Stimulated activated effector memory CD8-positive, alpha-beta T cell treated with anti-CD3 and anti-CD28 coated beads, Interleukin-12 subunit alpha, Interleukin-12 subunit beta, amount 100 ng/mL, for 72 hours (primary cell): ENCODE measurements at regions not wholly inside any gene's neighbourhood (a gene's known extent, or its start where the extent isn't known, plus 50 kb on each side); places are given as distances from the start of the nearest gene placed in this dataset.

ENCODE experiments used
- ATAC-seq: fragments of 150-1000 bp; cut with Tn5 transposase; 2 replicates; pipeline ENCODE4 v1.10.0; 2021
- DNase-seq, 2 donors: peaks; one replicate each; pipeline ENCODE4 v3.0.0; 2021 to 2022; ENCODE audit warnings: low spot score in 2 of 2
- H3K27ac Mint-ChIP-seq: one replicate; pipeline ENCODE4 v1.8.0; 2022; ENCODE audit warnings: mild to moderate bottlenecking, mixed read lengths
- H3K36me3 Mint-ChIP-seq: one replicate; pipeline ENCODE4 v1.8.0; 2022; ENCODE audit warnings: mild to moderate bottlenecking, mixed read lengths
- H3K4me1 Mint-ChIP-seq: one replicate; pipeline ENCODE4 v1.8.0; 2022; ENCODE audit warnings: mixed read lengths
- H3K4me3 Mint-ChIP-seq: one replicate; pipeline ENCODE4 v1.8.0; 2022; ENCODE audit warnings: mild to moderate bottlenecking, mixed read lengths
- H3K9me3 Mint-ChIP-seq: one replicate; pipeline ENCODE4 v1.8.0; 2022; ENCODE audit warnings: mixed read lengths

DNA sequence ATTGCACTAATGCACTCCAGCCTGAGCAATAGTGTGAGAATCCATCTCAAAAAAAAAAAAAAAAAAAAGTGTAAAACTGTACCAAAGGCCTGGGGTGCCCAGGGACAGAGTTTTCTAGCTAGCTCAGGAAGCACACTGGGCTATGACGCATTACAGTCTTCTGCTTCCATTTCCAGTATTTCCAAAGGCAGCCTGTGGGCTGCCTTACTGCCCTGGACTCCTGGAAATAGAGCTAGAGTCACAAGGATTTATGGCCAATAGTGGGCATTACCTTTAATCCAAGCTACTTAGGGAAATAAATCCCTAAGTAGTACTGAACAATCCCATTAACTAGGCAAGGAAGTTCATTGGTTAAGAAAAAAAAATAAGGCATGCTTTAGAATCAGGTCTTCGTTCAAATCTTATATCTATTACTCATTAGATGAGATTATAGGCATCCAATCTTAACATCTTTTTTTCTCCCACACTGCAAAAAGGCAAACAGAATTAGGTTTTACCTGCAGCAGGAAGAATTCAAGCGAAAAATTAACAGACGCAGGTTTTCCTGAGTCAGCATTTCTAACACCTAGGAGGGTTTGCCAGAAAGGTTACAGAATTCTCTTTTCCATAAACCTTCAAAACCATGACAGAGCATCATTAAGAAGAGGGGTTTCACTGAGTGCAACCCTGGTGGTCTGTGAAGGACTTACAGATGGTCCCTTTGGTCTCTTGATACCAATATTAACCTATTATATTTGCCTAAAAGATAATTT is 85.6 kb upstream of the CCDC112 start:
- no peaks in the 10 kb centered on the region for H3K9me3 Mint-ChIP-seq
- no peaks in the 10 kb centered on the region for H3K36me3 Mint-ChIP-seq
- H3K27ac Mint-ChIP-seq = no peak overlapping the region
- H3K4me3 Mint-ChIP-seq = no peak overlapping the region
- no peak for DNase-seq
- ATAC-seq = no peak
- H3K4me1 Mint-ChIP-seq = peaks cover 15% of the 10 kb centered on the region

DNA sequence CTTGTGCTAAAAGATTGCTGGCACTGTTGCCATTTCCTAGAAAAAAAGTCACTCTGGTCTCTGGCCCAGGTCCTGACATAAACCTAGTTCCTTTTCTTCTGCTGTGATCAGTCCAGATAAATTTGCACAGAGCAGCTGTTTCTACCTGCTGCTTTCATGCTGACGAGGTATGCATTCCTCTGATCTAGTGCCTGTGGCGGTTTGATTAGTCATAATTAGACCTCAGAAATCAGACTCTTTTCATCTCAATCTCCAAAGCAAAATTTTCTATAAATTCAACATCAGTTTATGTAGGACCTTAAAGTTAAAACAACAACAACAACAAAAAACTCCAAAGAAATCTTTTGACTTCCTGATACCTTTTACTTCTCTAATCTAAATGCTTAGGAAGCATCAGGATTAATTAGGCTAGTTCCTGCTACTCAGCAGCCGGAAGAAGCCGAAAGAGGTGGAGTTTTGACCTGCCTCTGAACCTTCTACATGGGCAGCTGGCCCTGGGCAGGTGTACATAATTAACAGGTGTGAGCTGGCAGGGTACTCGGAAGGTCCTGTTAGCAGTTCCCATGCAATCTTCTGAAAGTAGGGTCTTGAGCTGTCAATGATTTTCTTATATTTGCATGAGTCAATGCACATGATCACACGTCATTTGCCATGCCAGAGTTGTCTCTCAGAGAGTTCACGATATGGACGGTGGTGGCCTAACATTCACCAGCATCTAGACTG is 83.3 kb upstream of the CCDC112 start:
- peaks cover 15% of the 10 kb centered on the region for H3K4me1 Mint-ChIP-seq
- H3K27ac Mint-ChIP-seq = no peak overlapping the region
- peak; percentile 74 for ATAC-seq
- no peak overlapping the region for H3K4me3 Mint-ChIP-seq
- no peaks in the 10 kb centered on the region for H3K36me3 Mint-ChIP-seq
- DNase-seq = no peak
- no peaks in the 10 kb centered on the region for H3K9me3 Mint-ChIP-seq

DNA sequence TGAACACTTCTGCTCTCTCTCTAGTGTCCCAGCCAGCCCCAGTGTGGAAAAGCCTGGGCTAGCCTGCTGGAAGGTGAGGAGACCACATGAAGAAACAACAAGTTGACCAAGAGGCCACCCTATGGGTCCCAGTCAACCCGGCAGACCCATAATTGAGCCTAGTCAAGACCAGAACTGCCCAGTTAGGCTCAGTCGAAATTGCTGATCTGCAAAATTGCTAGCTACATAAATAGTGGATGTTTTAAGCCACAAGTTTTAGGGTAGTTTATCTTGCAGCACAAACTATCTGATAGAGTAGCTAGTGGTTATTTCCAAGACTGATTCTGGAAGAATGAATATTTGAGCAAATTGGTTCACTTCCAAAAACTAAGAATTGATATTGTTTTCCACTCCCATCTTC is 82.3 kb upstream of the CCDC112 start:
- no peak for DNase-seq
- no peaks in the 10 kb centered on the region for H3K36me3 Mint-ChIP-seq
- peaks cover 15% of the 10 kb centered on the region for H3K4me1 Mint-ChIP-seq
- no peak overlapping the region for H3K4me3 Mint-ChIP-seq
- ATAC-seq = no peak
- no peak overlapping the region for H3K27ac Mint-ChIP-seq
- H3K9me3 Mint-ChIP-seq = no peaks in the 10 kb centered on the region

DNA sequence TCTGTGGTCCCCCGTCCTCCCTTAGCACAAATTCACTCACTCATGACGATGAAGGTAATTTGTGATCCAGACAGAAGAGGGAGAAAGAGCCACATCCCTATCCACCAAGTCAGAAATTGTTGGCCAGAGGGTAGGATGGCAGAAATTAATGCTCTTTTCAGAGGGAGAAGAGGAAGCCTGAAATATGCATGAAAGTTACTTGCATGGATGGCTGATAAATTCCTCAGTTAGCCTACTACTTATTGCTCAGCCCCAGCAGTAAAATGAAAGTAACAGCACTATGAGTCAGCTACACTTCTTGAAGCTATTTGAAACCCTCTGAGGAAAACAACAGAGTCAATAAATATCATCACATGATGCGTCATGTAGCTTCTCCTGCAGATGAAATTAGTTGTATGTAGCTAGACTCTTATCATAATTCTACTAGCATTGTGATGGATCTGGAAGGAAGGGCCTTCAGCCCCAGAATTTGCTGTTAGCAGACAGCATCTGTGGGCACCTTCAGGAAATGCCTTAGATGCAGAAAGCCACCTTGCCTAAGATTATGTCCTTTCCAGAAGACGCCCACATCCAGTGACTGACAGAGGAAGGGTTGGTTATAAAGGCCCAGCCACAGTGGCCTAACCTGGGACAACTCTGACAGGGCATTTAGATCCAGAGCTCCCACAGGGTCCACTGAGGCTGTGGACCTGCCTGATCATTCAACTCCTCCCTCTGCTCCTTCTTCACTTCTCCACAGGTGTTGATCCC is 81.2 kb upstream of the CCDC112 start:
- no peaks in the 10 kb centered on the region for H3K36me3 Mint-ChIP-seq
- no peaks in the 10 kb centered on the region for H3K9me3 Mint-ChIP-seq
- H3K27ac Mint-ChIP-seq = no peak overlapping the region
- DNase-seq (no peak), ATAC-seq (peak; percentile 95)
- peaks cover 15% of the 10 kb centered on the region for H3K4me1 Mint-ChIP-seq
- H3K4me3 Mint-ChIP-seq = no peak overlapping the region

DNA sequence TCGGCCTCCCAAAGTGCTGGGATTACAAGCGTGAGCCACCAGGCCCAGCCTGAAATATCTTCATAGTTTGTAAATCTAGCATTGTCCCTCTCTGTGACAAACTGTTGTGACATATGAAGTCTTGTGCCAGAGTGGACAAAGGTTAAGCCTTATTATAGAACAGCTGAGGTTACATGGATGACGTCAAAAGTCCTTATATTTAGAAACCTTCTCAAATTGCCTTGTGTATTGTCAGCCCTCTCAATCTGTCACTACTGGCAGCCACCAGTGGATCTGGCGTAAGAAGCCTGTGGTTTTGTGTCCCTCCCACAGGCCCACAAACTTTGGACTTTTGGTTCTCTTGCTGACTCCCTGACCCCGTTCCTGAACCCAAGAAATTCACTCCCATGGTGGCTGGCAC is 79.4 kb upstream of the CCDC112 start:
- no peaks in the 10 kb centered on the region for H3K36me3 Mint-ChIP-seq
- no peak for DNase-seq
- H3K4me1 Mint-ChIP-seq = peaks cover 15% of the 10 kb centered on the region
- no peaks in the 10 kb centered on the region for H3K9me3 Mint-ChIP-seq
- H3K27ac Mint-ChIP-seq = no peak overlapping the region
- no peak for ATAC-seq
- no peak overlapping the region for H3K4me3 Mint-ChIP-seq

DNA sequence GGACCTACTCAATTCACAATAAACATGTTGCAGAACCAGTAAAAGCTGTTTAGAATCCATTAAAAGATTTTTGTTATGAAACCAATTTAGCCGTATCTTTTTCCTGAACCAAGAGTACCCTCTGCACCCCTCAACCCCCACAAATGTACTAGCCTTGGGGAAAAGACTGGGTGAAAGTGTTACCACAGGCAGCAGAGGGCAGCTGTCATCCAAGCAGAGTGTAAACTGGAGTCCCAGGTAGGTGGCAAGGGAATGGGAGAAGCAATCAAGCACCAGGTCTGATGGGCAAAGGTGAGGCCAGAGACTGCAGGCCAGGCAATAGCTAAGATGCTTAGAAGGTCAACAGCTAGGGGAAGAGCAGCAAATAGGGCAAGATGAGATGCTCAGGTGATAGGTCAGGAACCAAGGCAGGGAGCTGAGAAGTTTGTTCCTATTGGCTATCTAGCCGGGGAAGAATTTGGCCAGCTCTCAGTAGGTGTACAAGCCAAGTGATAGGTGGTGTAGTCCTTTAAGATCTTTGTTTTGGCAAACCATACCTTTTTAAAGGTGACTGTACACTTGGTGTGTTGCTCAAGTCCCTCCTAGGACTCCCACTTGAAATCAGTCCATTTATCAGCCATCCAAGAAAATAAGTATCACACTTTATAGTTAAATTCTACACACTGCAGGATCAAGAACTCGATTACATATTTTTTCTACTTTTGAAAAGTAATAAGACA is 77.8 kb upstream of the CCDC112 start:
- H3K4me3 Mint-ChIP-seq = no peak overlapping the region
- ATAC-seq (no peak), DNase-seq (no peak)
- no peaks in the 10 kb centered on the region for H3K9me3 Mint-ChIP-seq
- peaks cover 15% of the 10 kb centered on the region for H3K4me1 Mint-ChIP-seq
- H3K36me3 Mint-ChIP-seq = no peaks in the 10 kb centered on the region
- H3K27ac Mint-ChIP-seq = no peak overlapping the region

DNA sequence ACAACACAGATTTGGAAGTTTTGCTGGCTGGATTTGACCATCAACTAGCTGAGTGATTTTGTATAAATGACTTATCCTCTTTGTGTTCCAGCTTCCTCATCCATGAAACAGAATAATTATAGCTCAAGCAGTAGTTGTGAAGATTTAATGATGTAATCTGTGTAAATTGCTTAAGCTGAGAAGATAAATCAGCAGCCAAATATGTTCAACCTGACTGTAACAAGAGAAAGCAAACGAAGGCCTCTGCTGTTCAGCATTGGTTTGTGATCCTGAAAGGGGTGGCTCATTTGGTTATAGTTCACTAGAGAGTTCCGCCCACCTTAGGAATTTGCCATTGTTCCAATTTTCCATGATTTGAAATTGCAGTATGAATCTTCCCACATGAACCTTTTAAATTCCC is 75.7 kb upstream of the CCDC112 start:
- ATAC-seq = no peak
- Mint-ChIP-seq H3K36me3 (no peaks in the 10 kb centered on the region), H3K4me3 (no peak overlapping the region), H3K27ac (no peak overlapping the region), H3K4me1 (no peaks in the 10 kb centered on the region), H3K9me3 (no peaks in the 10 kb centered on the region)
- DNase-seq = no peak

DNA sequence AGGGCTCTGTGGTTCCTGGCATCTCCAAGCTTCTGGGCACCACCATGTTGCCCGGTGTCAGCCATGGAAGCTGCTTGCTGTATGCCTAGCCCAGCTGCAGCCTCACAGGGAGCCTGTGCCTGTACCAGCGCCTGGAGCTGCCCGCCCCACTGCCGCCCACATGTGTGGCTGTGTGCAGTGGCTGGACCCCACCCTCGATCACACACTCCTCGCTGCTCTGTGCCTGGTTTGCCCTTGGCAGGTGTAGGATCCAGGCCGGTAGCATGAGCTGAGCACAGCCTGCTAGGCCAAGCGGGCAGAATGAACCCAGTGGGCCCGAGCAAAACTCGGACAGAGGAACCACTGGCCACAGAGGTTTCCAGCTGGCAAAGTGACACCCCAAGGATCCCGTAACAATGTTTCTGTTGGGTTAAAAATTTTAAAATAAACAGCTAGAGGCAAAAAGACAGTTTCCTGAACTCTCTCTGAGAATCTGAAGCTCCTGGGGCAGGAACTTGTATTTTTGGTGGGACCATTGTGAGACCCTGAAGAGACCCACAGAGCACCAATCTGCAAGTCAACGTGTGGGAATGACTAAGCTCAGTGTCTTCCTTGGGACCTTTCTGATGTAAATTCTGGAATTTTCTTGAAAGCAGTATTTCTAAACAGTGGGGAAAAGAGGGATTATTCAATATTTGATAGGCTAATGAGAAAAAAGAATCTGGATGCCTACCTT is 73.1 kb upstream of the CCDC112 start:
- ATAC-seq = no peak
- H3K36me3 Mint-ChIP-seq = no peaks in the 10 kb centered on the region

DNA sequence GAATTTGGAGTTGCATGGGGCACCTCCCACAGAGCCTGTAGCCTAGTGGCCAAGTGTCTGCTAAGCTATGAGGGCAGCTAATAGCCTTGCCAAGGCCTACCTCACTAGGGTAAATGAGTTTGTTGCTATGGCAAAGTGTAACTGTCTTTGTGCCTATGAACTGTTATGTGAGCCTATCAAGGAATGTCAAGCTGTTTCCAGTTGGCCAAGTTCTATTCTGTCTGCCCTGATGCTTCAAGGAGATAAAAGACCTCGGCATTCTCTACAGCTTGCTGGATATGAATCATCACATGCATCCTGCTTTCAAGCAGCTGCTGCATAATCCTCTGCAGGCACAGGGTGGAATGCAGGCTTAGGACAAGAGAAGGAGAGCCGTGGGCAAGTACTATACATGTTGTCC is 69.8 kb upstream of the CCDC112 start:
- no peaks in the 10 kb centered on the region for H3K9me3 Mint-ChIP-seq
- H3K4me3 Mint-ChIP-seq = no peak overlapping the region
- H3K36me3 Mint-ChIP-seq = no peaks in the 10 kb centered on the region
- H3K27ac Mint-ChIP-seq = no peak overlapping the region
- DNase-seq (no peak), ATAC-seq (peak; percentile 34)
- H3K4me1 Mint-ChIP-seq = no peaks in the 10 kb centered on the region

More for the DNA sequence above, 73.1 kb upstream of the CCDC112 start:
- H3K9me3 Mint-ChIP-seq = no peaks in the 10 kb centered on the region
- H3K4me1 Mint-ChIP-seq = no peaks in the 10 kb centered on the region
- no peak overlapping the region for H3K27ac Mint-ChIP-seq
- no peak overlapping the region for H3K4me3 Mint-ChIP-seq
- no peak for DNase-seq

DNA sequence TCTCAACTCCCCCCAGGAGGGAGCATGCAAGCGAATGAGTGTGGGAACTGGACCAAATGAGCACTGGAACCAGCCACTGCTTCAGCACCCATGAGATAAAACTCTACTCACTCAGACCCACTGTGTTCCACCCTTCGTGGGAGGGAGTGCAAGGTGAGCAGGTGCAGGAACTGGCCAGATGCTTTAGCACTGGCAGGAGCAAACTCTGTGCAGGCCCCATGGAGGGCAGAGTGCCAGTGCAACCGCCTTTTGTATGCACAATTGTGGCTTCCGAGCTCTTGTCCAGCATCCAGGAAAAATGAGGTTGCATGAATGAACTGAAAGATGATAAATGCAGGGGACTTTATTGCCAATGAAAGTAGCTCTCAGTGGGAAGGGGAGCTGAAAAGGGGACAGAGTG is 67.4 kb upstream of the CCDC112 start:
- no peaks in the 10 kb centered on the region for H3K36me3 Mint-ChIP-seq
- ATAC-seq (no peak), DNase-seq (no peak)
- no peaks in the 10 kb centered on the region for H3K4me1 Mint-ChIP-seq
- H3K27ac Mint-ChIP-seq = no peak overlapping the region
- no peak overlapping the region for H3K4me3 Mint-ChIP-seq
- no peaks in the 10 kb centered on the region for H3K9me3 Mint-ChIP-seq

DNA sequence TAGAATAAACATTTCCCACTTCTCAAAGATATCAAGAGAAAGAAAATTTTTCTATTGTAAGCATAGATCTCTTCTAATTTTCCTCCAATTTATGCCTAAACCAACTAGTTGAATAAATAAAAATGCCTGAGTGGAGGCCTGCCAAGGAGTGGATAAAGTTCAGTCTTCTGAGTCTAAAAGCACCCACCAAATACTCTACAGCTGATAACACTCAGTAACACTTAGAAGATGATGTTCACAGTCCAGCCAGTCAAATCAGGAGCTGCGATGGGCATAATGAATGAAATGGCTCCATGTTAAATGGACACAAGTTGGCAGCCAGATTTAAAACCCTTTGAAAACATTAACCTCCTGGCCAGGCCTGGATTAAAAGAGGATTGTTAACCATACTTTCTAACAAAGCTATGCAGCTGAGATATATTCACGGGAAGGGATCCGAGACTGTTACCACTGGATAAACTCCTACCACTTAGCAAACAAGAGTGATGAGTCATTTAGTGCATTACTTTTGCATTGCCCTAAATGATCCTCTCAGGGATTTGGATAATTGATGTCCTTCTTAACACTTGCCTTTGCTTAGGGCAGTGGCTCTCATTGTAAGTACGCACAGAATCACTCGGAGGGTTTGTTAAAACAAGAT is 63.7 kb upstream of the CCDC112 start:
- no peak overlapping the region for H3K4me3 Mint-ChIP-seq
- no peaks in the 10 kb centered on the region for H3K36me3 Mint-ChIP-seq
- ATAC-seq (no peak), DNase-seq (no peak)
- H3K9me3 Mint-ChIP-seq = no peaks in the 10 kb centered on the region
- H3K27ac Mint-ChIP-seq = no peak overlapping the region
- no peaks in the 10 kb centered on the region for H3K4me1 Mint-ChIP-seq

DNA sequence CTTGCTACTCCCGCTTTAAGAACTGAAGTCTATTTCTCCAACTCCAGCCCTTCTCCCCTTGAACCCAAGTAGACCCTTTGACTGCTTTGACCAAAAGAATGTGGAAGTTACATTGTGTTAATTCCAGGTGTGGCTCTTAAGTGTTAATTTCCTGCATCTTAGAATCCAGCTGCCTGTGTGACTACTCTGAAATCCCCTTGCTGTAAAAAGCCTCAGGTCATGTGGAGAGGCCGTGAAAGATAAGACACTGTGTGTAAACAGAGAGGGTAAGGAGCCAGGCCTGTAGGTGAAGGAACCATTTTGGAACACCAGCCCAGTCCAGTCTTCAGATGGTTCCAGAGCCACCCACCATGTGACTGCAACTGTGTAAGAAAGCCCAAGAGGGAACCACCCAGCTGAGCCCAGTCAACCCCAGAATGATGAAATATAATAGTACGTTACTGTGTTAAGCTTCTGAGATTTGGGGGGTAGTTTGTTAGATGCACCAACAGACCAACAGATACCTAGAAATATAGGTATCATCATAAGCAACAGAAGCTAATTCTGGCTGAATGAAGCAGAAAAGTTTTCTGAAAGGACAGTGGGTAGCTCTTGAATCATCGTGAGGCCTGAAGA is 59.4 kb upstream of the CCDC112 start:
- ATAC-seq (no peak), DNase-seq (no peak)
- Mint-ChIP-seq H3K4me1 (no peaks in the 10 kb centered on the region), H3K4me3 (no peak overlapping the region), H3K36me3 (no peaks in the 10 kb centered on the region), H3K27ac (no peak overlapping the region), H3K9me3 (no peaks in the 10 kb centered on the region)

DNA sequence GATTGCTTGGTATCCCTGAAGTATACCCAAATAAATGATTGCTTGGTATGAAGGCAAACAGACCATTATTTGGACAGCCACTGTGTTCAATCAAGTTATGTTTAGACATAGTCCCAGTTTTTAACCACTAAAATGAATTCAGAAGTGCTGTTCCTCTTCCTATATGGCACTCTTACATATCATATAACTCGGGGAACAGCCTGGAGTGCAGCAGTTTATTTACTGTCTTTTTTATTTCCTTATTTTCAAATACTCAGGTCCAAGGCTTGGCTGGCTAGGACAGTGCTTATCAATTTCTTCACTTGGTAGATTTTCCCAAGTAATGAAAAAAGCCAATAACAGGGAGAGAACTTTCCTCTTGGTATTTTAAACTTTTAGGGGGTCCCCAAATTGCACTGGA is 58.6 kb upstream of the CCDC112 start:
- no peak overlapping the region for H3K4me3 Mint-ChIP-seq
- no peaks in the 10 kb centered on the region for H3K4me1 Mint-ChIP-seq
- H3K36me3 Mint-ChIP-seq = no peaks in the 10 kb centered on the region
- no peaks in the 10 kb centered on the region for H3K9me3 Mint-ChIP-seq
- DNase-seq (no peak), ATAC-seq (no peak)
- no peak overlapping the region for H3K27ac Mint-ChIP-seq

DNA sequence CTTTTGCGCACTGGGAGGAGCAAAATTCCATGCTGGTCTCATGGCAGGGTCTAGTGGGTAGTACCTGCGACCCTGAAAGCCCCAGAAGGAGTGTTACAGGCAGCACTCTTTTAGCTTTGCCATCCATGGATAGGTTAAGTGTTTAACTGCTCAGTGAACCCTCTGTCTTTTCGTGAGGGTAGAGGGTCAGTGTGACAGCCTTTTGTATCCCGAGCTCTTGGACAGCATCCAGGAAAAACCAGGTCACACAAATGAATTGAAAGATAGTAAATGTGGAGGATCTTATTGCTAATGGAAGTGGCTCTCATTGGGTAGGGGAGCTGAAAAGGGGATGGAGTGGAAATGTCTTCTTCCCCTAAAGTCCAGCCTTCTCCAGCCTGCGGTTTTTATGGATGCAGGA is 57.8 kb upstream of the CCDC112 start:
- Mint-ChIP-seq H3K36me3 (no peaks in the 10 kb centered on the region), H3K4me3 (no peak overlapping the region), H3K9me3 (no peaks in the 10 kb centered on the region), H3K4me1 (no peaks in the 10 kb centered on the region), H3K27ac (no peak overlapping the region)
- DNase-seq = no peak
- no peak for ATAC-seq
